Fibroblast of mammary gland (primary cell): ENCODE measurements at regions not wholly inside any gene's neighbourhood (a gene's known extent, or its start where the extent isn't known, plus 50 kb on each side); places are given as distances from the start of the nearest gene placed in this dataset.

Experiments used
- DNase-seq: peaks from one replicate; pipeline ENCODE4 v3.0.0-alpha.2; 2010; ENCODE audit warnings: low read depth
- H3K4me3 ChIP-seq: 2 replicates; pipeline ENCODE4 v1.5.1; 2011; ENCODE audit warnings: low read depth, mild to moderate bottlenecking, low read length, moderate library complexity; ENCODE audit not compliant: control insufficient read depth
- TF ChIP-seq, protein P1 (sequence below): conservative IDR thresholded peaks from 2 replicates; pipeline ENCODE4 v1.5.1; 2011; ENCODE audit warnings: low read depth, low read length, inconsistent platforms; ENCODE audit not compliant: control insufficient read depth, insufficient read depth

GRCh38 chr18:55868909-55869308 is 280.9 kb upstream of the TCF4 start:
- H3K4me3 ChIP-seq = no peak overlapping the region
- peak; percentile 64 for DNase-seq
- TF ChIP-seq, protein P1, sequence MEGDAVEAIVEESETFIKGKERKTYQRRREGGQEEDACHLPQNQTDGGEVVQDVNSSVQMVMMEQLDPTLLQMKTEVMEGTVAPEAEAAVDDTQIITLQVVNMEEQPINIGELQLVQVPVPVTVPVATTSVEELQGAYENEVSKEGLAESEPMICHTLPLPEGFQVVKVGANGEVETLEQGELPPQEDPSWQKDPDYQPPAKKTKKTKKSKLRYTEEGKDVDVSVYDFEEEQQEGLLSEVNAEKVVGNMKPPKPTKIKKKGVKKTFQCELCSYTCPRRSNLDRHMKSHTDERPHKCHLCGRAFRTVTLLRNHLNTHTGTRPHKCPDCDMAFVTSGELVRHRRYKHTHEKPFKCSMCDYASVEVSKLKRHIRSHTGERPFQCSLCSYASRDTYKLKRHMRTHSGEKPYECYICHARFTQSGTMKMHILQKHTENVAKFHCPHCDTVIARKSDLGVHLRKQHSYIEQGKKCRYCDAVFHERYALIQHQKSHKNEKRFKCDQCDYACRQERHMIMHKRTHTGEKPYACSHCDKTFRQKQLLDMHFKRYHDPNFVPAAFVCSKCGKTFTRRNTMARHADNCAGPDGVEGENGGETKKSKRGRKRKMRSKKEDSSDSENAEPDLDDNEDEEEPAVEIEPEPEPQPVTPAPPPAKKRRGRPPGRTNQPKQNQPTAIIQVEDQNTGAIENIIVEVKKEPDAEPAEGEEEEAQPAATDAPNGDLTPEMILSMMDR = no peak

- TF ChIP-seq, protein P1 = no peak
- DNase-seq = no peak
- no peak overlapping the region for H3K4me3 ChIP-seq
Measured at GRCh38 chr18:55866886-55867285, 278.9 kb upstream of the TCF4 start.

GRCh38 chr18:55866006-55866405 is 278.0 kb upstream of the TCF4 start:
- no peak overlapping the region for H3K4me3 ChIP-seq
- DNase-seq = no peak
- TF ChIP-seq, protein P1 = no peak

GRCh38 chr18:55864281-55864680 is 276.3 kb upstream of the TCF4 start:
- DNase-seq = no peak
- TF ChIP-seq, protein P1 = no peak

GRCh38 chr18:55863876-55864275 is 275.9 kb upstream of the TCF4 start:
- no peak overlapping the region for H3K4me3 ChIP-seq
- TF ChIP-seq, protein P1 = no peak
- peak; percentile 49 for DNase-seq

More at GRCh38 chr18:55864281-55864680, 276.3 kb upstream of the TCF4 start:
- H3K4me3 ChIP-seq = no peak overlapping the region

- TF ChIP-seq, protein P1 = no peak
- H3K4me3 ChIP-seq = no peak overlapping the region
- DNase-seq = no peak
Measured at GRCh38 chr18:55863391-55863706, 275.4 kb upstream of the TCF4 start.

DNA sequence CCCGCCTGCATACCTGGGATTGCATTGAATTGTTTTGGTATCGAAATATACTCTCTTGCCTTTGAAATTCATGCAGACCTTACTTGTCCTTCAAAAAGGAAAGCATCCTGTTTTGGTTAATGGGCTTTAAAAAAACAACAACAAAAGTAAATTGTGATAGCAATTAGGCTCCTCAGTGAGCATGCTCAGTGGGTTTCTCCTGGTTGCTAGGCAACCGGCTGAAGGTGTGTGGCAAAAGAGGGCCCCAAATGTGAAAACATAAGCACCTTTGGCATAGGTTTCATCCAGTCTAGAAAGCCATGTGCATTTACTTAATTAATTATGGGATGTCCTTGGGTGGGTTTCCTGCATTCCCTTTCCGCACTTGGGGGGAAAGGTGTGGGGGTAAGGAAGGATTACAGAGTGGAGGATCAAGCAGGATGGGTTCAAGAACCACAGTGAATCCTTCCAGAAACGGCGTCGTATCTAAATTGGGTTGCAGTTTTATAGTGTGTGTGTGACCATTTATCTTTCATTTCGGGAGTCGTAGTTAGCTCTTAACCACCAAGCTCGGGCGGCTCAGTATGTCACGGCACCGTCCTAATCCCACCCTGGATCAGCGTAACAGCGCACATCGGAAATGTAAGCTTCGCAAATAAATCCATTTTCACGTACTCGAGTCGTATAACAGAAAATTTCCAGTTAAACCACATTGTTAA is 274.9 kb upstream of the TCF4 start:
- TF ChIP-seq, protein P1 = no peak
- no peak for DNase-seq
- H3K4me3 ChIP-seq = no peak overlapping the region
